NCI-H2081 treated with DMSO at 0.1 percent for 48 hours (cell line): ENCODE measurements at regions not wholly inside any gene's neighbourhood (a gene's known extent, or its start where the extent isn't known, plus 50 kb on each side); places are given as distances from the start of the nearest gene placed in this dataset.

ENCODE experiments used
- DNase-seq: peaks from one replicate; lab custom pipeline; 2025; lab: John Stamatoyannopoulos, UW

GRCh38 chr16:66315210-66315825 lies 51.2 kb upstream of the CDH5 start:
- DNase-seq, result no peak

- DNase-seq, result no peak
Measured at GRCh38 chr16:66311306-66311705, 55.2 kb upstream of the CDH5 start.

GRCh38 chr16:66309215-66309807 lies 57.2 kb upstream of the CDH5 start:
- DNase-seq, result no peak

- DNase-seq, result no peak
Measured at GRCh38 chr16:66308096-66308495, 58.4 kb upstream of the CDH5 start.

- no peak for DNase-seq
Measured at GRCh38 chr16:66306366-66307150, 59.9 kb upstream of the CDH5 start.

GRCh38 chr16:66304961-66305360 lies 61.5 kb upstream of the CDH5 start:
- no peak for DNase-seq

- no peak for DNase-seq
Measured at GRCh38 chr16:66304151-66304550, 62.3 kb upstream of the CDH5 start.

GRCh38 chr16:66300501-66300900 lies 66.0 kb upstream of the CDH5 start:
- no peak for DNase-seq

GRCh38 chr16:66300037-66300436 lies 66.5 kb upstream of the CDH5 start:
- DNase-seq, result no peak

GRCh38 chr16:66299349-66299748 lies 67.1 kb upstream of the CDH5 start:
- DNase-seq, result no peak

- no peak for DNase-seq
Measured at GRCh38 chr16:66298571-66299120, 67.8 kb upstream of the CDH5 start.

- no peak for DNase-seq
Measured at GRCh38 chr16:66298006-66298405, 68.5 kb upstream of the CDH5 start.

GRCh38 chr16:66296591-66296990 lies 69.9 kb upstream of the CDH5 start:
- no peak for DNase-seq

GRCh38 chr16:66295761-66296546 lies 70.5 kb upstream of the CDH5 start:
- DNase-seq, result no peak

- DNase-seq, result no peak
Measured at GRCh38 chr16:66295213-66295612, 71.3 kb upstream of the CDH5 start.

GRCh38 chr16:66294507-66294906 lies 72.0 kb upstream of the CDH5 start:
- DNase-seq, result no peak

GRCh38 chr16:66293932-66294331 lies 72.6 kb upstream of the CDH5 start:
- no peak for DNase-seq

GRCh38 chr16:66293207-66293735 lies 73.2 kb upstream of the CDH5 start:
- no peak for DNase-seq

- no peak for DNase-seq
Measured at GRCh38 chr16:66292241-66292935, 74.1 kb upstream of the CDH5 start.

GRCh38 chr16:66291833-66292232 lies 74.7 kb upstream of the CDH5 start:
- DNase-seq, result no peak

- no peak for DNase-seq
Measured at GRCh38 chr16:66290431-66290830, 76.1 kb upstream of the CDH5 start.
